Activated naive CD4-positive, alpha-beta T cell treated with anti-CD3 and anti-CD28 coated beads, Interleukin-2, amount 50 U/mL, for 72 hours (primary cell): ENCODE measurements at regions not wholly inside any gene's neighbourhood (a gene's known extent, or its start where the extent isn't known, plus 50 kb on each side); places are given as distances from the start of the nearest gene placed in this dataset.

ENCODE experiments used
- ATAC-seq, 2 donors: fragments of 150-1000 bp; cut with Tn5 transposase; 2 replicates each; pipeline ENCODE4 v1.10.0; 2021; ENCODE audit warnings: mild to moderate bottlenecking in 2 of 2, moderate library complexity in 2 of 2
- DNase-seq, 2 donors: peaks; one replicate each; pipeline ENCODE4 v3.0.0; 2021 to 2022; ENCODE audit warnings: low spot score in 2 of 2
- H3K27ac Mint-ChIP-seq, 2 donors: one replicate each; pipeline ENCODE4 v1.8.0; 2022; ENCODE audit warnings: mild to moderate bottlenecking in 2 of 2, mixed read lengths in 2 of 2
- H3K36me3 Mint-ChIP-seq, 2 donors: one replicate each; pipeline ENCODE4 v1.8.0; 2022; ENCODE audit warnings: mixed read lengths in 2 of 2
- H3K9me3 Mint-ChIP-seq, 2 donors: one replicate each; pipeline ENCODE4 v1.8.0; 2022; ENCODE audit warnings: mixed read lengths in 2 of 2

DNA sequence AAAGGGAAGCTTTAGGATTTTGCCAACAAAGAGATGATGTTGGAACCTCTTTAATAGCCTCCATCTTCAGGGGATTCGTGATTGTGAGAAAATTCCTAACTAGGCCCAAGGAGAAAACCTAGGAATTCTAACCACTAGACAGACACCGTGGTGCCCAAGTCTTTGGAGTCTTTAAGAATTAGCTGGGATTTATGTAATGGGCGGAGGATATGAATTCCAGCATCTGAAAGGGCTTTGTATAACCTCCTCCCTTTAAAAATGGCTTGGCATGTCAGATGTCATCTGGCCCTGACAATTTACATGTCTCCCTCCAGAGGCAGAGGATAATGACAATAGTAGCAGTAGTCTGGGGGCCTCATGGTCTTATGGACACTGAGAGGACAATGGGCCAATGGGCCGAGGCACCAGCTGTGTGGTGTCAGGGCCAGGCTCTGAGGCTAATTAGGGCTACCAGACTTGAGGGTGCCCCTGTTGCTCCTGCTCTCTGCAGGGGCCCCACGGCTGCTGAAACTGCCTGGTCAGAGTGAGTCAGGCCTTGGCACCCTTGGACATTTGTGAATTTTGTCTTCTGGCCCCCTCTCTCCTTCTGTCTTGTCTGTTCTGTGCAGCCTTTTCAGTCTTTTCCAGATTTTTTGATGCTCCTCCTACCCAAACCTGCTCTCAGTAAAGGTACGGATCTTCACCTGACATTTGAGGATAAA is 113.9 kb downstream of the EDN1 start:
- peak overlapping the region in 1 of 2 donors; percentile 44 for H3K27ac Mint-ChIP-seq
- ATAC-seq (no peak), DNase-seq (no peak)
- no peaks in the 10 kb centered on the region for H3K9me3 Mint-ChIP-seq
- H3K36me3 Mint-ChIP-seq: no peaks in the 10 kb centered on the region

DNA sequence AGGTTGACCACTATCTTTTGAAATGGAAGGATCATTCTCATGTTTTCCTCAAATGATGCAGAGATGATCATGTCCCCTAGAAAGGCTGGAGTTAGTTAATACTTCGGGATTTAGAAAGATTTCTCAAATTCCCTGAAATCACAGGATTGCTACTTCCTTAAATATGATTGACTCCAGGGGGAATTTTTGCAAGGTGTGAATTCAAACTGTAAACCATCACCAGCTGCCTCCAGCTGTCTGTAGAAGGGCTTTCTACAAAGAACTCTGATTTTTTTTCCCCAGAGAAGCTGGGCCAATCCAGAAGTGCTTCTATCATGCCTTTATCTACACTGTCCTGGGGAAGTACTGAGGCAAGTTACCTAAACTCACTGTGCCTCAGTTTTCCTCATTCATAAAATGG is 114.5 kb downstream of the EDN1 start:
- ATAC-seq: no peak
- H3K9me3 Mint-ChIP-seq: no peaks in the 10 kb centered on the region
- no peak for DNase-seq
- no peak overlapping the region for H3K27ac Mint-ChIP-seq
- no peaks in the 10 kb centered on the region for H3K36me3 Mint-ChIP-seq

DNA sequence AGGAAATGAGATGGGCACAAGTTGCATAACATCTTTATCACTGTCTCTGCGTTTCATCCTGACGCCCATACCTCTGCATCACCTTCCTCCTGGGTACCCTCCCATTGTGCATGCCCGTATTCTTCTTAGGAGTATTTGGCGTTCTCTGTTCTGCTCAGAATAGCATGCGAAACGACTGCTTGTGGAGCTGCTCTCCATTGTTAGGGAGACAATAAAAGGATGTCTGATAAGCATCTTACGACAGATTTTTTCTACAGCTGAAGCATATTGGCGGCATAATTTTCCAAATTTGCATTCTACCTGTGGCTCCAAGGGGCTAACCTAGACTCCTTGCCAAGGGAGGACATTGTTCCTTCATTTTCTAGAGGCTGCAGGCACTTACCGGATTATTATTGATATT is 118.6 kb downstream of the EDN1 start:
- no peaks in the 10 kb centered on the region for H3K36me3 Mint-ChIP-seq

DNA sequence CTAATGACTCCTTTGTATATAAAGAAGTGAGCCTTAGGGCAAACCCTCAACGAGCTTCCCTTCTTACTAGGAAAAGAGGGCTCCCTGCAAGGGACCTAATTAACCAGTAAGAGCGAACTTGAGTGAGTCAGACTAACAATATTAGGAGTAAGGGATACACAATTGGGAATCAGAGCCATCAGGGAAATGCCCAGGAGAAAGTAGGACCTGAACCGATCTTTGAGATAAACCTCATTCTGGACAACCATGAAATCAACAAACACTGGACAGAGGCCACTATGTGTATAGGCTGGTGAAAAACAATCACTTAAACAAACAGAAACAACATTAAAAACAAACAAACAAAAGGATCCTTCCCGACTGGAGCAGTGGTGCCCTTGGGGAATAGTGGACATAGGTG is 120.8 kb downstream of the EDN1 start:
- ATAC-seq (no peak), DNase-seq (no peak)
- Mint-ChIP-seq H3K36me3 (no peaks in the 10 kb centered on the region), H3K9me3 (no peaks in the 10 kb centered on the region), H3K27ac (no peak overlapping the region)

More for the DNA sequence above, 118.6 kb downstream of the EDN1 start:
- H3K9me3 Mint-ChIP-seq: no peaks in the 10 kb centered on the region
- no peak overlapping the region for H3K27ac Mint-ChIP-seq
- no peak for DNase-seq
- ATAC-seq: no peak

DNA sequence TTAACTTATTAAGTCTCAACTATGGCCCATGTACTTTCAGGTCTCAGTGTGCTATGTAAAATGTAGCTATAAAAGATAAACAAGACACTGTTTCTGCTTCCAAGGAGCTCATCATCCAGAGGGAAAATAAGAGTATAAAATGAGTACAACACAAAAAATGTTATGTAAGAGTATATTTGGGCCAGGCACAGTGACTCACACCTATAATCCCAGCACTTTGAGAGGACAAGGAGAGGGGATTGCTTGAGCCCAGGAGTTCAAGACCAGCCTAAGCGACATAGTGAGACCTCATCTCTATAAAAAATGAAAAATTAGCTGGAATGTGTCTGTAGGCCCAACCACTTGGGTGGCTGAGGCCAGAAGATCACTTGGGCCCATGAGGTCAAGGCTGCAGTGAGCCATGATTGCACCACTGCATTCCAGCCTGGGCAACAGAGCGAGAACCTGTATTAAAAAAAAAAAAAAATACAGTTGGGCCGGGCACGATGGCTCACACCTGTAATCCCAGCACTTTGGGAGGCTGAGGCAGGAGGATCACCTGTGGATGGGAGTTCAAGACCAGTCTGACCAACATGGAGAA is 124.0 kb downstream of the EDN1 start:
- DNase-seq (no peak), ATAC-seq (no peak)
- Mint-ChIP-seq H3K27ac (no peak overlapping the region), H3K9me3 (peaks cover 4 to 5% of the 10 kb centered on the region in 2 donors), H3K36me3 (no peaks in the 10 kb centered on the region)

DNA sequence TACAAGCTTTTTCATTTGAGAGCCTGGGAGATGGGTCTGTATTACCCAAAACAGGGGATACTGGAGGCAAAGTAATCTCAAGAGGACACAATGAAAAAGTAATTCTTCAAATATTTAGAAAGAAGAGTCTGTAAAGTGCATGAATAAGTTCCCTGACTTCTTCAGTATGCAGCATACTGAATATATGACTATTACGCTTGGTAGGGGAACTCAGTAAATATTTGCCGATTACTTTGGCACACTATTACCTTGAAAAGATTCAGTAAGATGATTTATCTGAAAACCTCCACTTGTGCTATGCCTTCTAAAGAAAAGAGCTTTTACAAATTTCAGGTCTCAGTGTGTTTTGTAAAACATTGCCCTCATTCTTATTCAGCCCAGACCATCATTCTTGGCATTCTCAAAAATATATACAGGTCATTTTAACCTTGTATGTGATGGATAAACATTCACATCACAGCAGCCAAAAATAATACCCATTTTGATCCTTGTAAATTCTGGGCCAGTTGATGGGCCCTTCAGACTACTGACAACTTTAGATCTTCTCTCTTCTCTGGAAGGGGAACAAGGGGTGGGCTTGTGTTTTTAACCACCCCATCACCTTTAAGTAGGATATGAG is 125.9 kb downstream of the EDN1 start:
- Mint-ChIP-seq H3K9me3 (peaks cover 4 to 6% of the 10 kb centered on the region in 2 donors), H3K27ac (no peak overlapping the region), H3K36me3 (no peaks in the 10 kb centered on the region)
- ATAC-seq (no peak), DNase-seq (no peak)

DNA sequence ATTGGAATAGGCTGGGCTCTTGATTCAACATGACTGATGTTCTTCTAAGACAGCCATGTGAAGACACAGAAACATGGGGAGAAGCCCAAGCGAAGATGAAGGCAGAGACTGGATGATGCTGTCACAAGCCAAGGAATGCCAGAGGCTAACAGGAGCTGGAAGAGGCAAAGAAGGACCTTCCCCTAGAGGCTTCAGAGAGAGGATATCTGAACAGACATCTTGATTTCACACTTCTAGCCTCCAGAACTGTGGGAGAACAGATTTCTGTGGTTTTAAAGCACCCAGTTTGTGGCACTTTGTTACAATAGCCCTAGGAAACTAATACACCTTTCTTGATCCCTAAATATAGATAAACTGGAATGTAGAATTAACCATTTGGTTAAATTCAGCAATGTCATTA is 127.0 kb downstream of the EDN1 start:
- H3K27ac Mint-ChIP-seq: no peak overlapping the region
- ATAC-seq (no peak), DNase-seq (no peak)
- H3K36me3 Mint-ChIP-seq: no peaks in the 10 kb centered on the region
- H3K9me3 Mint-ChIP-seq: peaks cover 4 to 6% of the 10 kb centered on the region in 2 donors

DNA sequence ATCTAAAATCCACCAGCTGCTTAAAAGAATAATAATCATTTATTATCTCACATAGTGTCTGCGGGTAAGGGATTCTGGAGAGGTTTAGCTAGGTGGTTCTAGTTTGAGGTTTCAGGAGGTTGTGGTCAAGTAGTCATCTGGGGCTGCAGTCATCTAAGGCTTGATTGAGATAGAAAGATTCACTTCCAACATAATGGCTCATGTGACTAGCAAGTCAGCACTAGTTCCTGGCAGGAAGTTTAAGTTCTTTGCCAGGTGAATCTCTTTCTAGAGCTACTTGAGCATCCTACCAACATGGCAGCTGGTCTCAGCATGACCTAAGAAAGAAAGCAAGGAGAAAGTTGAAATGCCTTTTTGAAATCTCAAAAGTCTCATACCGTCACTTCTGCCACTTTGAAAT is 128.8 kb downstream of the EDN1 start:
- no peak overlapping the region for H3K27ac Mint-ChIP-seq
- peaks cover 4 to 6% of the 10 kb centered on the region in 2 donors for H3K9me3 Mint-ChIP-seq
- H3K36me3 Mint-ChIP-seq: no peaks in the 10 kb centered on the region
- ATAC-seq (no peak), DNase-seq (no peak)

DNA sequence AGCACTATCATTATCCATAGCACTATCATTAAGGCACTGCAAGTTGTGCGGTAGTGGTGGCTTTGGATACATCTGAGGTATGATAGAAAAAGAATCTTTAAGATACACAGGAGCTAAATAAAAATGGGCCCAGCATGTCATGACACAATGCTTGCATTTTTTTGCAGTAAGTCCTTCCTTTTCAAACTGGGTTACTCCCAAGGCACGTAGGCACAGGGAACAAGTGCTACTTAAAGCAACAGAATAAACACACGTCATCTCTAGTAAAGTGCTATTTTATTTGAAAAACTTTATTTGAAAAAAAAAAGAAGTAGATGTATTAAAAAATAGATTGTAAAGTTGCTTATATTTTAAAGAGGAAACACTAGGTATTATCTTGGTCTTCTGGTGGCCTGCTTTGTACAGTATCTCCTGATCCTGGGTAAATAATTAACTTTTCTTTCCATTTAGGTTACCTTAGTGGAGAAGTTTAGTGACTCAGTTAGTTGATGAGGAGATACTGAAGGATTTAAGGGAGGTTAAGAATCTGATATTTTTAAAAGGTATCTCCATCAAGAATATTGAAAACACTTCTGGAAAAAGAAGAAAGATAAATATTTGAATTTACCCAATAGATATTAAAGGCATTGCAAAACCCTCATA is 129.6 kb downstream of the EDN1 start:
- no peak for DNase-seq
- Mint-ChIP-seq H3K27ac (no peak overlapping the region), H3K36me3 (no peaks in the 10 kb centered on the region), H3K9me3 (peaks cover 4 to 6% of the 10 kb centered on the region in 2 donors)
- no peak for ATAC-seq

DNA sequence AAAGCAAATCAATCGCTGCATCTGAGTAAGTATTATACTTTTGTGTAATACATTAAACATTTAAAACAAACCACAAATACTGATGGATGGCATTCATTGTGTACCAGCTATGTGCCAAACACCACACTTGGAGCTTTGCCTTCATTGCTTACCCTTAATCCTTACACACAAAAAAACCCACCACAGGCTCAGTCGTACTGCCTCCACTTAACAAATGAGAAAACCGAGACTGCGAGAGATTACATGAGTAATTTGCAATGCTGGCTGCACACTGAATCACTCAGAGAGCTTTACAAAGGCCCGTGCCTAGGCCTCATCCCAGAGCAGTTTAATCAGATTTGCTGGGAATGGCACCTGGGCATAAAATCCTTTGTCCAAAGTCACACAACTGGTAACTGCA is 130.5 kb downstream of the EDN1 start:
- no peak for DNase-seq
- Mint-ChIP-seq H3K36me3 (no peaks in the 10 kb centered on the region), H3K9me3 (peaks cover 4 to 6% of the 10 kb centered on the region in 2 donors), H3K27ac (no peak overlapping the region)
- ATAC-seq: no peak

DNA sequence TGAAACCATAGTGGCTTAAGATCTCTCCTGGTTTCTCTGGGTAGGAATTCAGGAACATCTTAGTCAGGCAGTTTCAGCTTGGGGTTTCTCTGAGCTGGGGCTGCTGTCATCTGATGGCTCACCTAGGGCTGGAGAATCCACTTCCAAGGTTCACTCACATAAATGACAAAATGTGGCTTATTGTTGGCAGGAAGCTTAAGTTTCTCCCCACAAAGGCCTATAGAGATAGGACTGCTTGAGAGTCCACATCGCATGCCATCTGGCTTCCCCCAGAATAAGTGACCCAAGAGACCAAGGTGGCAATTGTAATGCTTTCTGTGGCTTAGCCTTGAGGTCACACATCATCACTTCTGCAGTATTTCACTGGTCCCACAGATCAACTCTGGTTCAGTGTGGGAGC is 131.4 kb downstream of the EDN1 start:
- ATAC-seq: no peak
- no peak overlapping the region for H3K27ac Mint-ChIP-seq
- H3K36me3 Mint-ChIP-seq: no peaks in the 10 kb centered on the region
- H3K9me3 Mint-ChIP-seq: peaks cover 4 to 6% of the 10 kb centered on the region in 2 donors
- no peak for DNase-seq

DNA sequence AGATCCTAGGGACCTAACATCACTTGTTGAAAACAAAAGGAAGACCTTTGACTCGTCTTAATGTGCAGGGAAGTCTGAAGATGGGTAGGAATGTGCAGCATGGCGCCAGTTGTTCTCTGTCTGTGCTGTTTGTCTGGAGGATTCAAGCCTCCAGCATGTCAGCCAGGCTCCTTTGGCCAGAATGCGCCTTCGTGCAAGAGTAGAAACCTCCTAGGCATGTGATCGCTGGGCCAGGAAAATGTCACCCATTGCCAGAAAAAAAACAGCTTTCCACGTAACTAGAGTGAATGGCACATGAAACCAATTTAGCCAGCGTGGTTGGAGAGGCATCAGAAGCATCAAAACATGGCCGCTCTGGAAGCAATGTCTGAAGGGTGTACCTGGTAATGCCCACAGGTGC is 132.7 kb downstream of the EDN1 start:
- DNase-seq (no peak), ATAC-seq (no peak)
- H3K27ac Mint-ChIP-seq: no peak overlapping the region
- no peaks in the 10 kb centered on the region for H3K36me3 Mint-ChIP-seq
- peaks cover 4 to 6% of the 10 kb centered on the region in 2 donors for H3K9me3 Mint-ChIP-seq

DNA sequence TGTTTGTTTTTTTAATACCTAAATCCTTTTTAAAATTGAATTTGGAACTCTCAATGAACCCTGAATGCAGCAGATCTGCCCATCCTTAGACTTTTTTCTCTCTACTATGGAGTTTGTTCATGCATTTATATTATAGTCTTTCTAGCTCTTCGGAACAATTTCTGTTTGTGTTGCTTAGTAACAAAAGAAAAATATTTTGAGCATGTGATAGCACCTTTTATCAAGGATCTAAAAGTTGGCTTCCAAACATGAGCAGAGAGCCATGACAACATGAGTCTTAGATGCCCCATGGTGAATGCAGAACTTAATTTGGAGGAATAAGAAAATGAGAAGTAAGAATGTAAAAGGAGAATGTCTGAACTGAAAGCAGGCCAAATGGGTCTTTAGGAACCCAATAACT is 133.7 kb downstream of the EDN1 start:
- Mint-ChIP-seq H3K36me3 (no peaks in the 10 kb centered on the region), H3K9me3 (peaks cover 4% of the 10 kb centered on the region in 2 donors), H3K27ac (no peak overlapping the region)
- DNase-seq (no peak), ATAC-seq (no peak)

DNA sequence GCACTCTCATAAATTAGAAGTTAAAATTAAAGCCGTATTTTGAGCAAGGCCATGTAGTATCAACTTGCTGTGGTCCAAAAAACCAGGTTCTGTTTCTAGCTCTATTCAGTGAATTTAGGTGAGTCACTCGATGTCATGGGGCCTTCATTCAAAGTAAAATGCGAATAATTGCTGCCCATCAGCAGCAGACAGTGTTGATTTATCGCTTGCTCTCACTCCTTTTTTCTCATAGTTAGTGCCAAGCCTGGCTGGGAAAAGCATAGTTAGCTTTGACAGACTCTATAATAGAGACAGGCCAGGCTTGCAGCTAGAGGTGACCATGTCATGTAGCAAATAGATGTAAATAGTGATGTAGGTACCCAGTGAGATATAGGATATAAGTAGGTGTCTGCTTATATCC is 136.0 kb downstream of the EDN1 start:
- ATAC-seq: no peak

DNA sequence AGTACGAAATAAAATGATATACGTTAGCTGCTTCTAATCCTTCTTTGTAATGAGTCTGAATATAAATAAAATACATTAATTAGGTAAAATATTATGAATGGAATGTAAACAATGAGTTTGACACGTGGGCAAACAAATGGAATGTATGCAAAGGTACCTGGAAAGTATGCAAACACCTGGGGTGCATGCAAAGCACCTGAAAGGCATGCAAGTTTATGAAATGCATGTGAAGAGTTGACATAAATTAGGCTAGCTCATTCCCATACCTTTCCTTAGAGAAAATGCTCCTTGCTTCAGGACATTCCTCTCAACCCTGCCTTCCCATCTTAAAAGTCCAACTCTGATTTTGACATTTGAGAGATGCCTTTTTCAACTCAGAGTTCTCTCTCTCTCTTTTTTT is 140.9 kb downstream of the EDN1 start:
- Mint-ChIP-seq H3K9me3 (peaks cover 4 to 6% of the 10 kb centered on the region in 2 donors), H3K27ac (no peak overlapping the region), H3K36me3 (peaks cover 0 to 11% of the 10 kb centered on the region in 2 donors)
- DNase-seq (no peak), ATAC-seq (no peak)

More for the DNA sequence above, 136.0 kb downstream of the EDN1 start:
- DNase-seq: no peak
- H3K27ac Mint-ChIP-seq: no peak overlapping the region
- H3K9me3 Mint-ChIP-seq: no peaks in the 10 kb centered on the region
- H3K36me3 Mint-ChIP-seq: no peaks in the 10 kb centered on the region

DNA sequence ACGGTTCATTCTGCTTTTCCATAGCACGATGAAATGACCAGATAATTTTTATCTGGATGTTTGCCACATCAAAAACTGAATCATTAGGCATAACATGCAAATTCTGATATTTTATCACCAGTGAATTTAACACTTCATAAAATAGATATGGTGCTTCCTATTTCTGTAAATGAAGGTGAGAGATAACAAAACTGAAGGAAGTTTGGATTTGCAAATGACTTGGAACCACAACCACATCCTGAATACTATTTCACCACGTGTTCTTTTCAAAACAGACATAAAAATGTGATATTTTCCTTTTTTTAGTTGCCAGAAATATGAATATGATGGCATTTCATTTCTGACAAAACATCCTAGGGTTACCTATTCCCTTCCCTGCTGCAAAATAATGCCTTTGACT is 146.1 kb downstream of the EDN1 start:
- ATAC-seq (peak in 1 of 2 donors; percentile 35), DNase-seq (no peak)
- Mint-ChIP-seq H3K27ac (no peak overlapping the region), H3K36me3 (peaks cover 0 to 11% of the 10 kb centered on the region in 2 donors), H3K9me3 (peaks cover 6 to 7% of the 10 kb centered on the region in 2 donors)

DNA sequence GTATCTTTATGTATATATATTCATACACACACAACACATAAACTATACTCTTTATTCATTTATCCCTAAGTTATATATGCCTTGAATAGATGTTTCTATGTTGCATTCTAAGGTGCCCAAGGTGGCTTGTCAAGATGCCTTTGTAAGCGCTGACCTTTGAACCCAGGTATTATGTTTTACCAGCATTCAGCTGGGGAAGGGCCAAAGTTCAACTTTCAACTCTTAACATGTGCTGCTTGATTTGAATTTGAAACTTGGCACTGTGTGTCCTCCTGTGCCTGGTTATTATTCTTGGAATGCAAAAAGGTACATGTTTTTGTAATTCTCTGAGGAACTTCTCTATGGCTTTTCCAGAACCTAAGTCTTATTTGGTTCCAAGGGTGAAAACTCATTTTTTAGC is 146.5 kb downstream of the EDN1 start:
- Mint-ChIP-seq H3K36me3 (peaks cover 0 to 11% of the 10 kb centered on the region in 2 donors), H3K9me3 (peaks cover 6 to 7% of the 10 kb centered on the region in 2 donors), H3K27ac (no peak overlapping the region)
- ATAC-seq: no peak
- DNase-seq: no peak
